ENCODE measurements at regions not wholly inside any gene's neighbourhood (a gene's known extent, or its start where the extent isn't known, plus 50 kb on each side); places are given as distances from the start of the nearest gene placed in this dataset.
"Not testable (repeated sequence)": the region's sequence is repeated elsewhere in the genome, so short reads cannot be mapped to it uniquely, and the experiment has no call there.

DNA sequence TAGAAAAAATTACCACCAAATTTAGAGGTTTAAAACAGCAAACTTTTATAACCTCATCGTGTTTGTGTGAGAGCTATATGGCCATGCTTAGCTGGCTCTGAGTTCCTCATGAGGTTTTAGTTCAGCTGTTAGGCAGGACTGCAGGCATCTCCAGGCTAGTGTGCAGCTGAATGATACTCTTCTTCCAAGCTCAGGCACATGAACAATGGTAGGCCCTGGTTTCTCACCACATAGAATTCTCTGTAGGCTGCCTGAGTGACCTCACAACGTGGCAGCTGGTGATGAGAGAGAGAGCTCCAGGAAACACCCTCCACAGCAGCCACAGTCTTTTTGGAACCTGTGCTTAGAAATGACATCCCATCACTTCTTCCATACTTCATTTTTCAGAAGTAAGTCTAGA is 540.6 kb upstream of the MIR17HG start:
- DNase-seq, result no peak
- in situ Hi-C loops (cut with HindIII; ENCODE audit: low pct_ligation_motif_present, low pct_unique_long_range_greater_than_20kb, low sequenced_read_pairs), result no loop called here

DNA sequence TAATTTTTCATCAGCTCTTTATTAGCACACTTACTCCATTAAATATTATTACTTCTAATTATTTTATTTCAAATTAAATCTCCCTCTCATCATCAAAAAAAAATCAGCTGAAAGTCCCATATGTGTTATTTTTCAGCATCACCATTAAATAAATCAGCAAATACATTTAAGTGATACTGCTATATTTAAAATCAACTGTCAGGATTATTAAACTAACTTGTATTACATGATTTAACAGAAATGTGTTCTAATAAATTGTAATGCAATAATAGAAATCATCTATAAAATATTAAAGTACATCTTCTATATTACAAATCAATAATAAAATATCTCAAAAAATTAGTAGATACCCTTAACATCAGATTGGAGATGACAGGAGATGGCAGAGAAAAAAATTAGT is 538.6 kb upstream of the MIR17HG start:
- DNase-seq, result no peak
- in situ Hi-C loops (cut with HindIII; ENCODE audit: low pct_ligation_motif_present, low pct_unique_long_range_greater_than_20kb, low sequenced_read_pairs), result no loop called here

DNA sequence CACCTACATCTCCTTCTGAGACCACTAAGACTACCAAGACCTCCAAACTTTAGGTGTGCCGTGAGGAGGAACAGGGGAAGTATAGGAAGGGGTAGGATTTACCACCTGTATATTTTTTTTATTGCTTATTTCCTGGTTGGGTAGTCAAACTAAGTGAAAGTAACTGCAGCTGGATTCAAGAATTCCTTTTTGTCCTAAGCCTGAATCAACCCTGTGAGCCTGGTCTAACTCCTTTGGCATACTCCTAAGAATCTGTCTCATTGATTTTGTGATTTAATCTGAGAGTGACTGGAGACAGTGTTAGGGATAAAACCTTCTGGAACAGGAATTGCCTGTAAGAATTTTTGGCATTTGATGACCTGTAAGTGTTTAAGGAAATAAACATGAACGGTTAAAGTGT is 523.5 kb upstream of the MIR17HG start:
- in situ Hi-C loops (cut with HindIII; ENCODE audit: low pct_ligation_motif_present, low pct_unique_long_range_greater_than_20kb, low sequenced_read_pairs), result no loop called here
- no peak for DNase-seq

DNA sequence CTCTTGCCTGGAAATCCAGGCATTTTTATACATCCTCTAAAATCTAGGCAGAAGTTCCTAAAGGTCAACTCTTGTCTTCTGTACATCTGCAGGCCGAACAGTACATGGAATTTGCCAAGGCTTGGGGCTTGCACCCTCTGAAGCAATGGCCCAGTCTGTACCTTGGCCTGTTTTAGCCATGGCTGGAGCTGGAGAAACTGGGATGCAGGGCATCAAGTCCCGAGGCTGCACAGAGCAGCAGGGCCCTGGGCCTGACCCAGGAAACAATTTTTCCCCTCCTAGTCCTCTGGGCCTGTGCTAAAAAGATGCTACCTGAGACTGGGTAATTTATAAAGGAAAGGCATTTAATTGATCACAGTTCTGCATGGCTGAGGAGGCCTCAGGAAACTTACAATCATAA is 520.8 kb upstream of the MIR17HG start:
- no peak for DNase-seq
- in situ Hi-C loops (cut with HindIII; ENCODE audit: low pct_ligation_motif_present, low pct_unique_long_range_greater_than_20kb, low sequenced_read_pairs), result no loop called here

DNA sequence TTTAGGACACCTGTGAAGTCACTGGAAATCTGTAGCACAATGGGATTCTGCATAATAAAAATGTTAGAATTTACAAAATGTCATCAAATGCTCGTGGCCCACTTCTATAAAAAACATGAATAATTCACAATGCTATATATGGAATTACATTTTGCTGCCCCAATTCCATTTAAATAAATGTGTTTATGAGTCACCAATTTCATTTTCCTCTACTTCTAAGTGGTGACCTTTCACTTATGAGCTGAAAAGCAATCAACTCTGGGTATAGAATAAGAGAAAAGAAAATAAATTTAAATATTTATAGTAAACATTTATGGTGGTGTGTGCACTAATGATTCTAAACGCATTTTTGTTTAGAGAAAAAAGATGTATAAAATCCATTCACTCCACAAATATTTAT is 516.7 kb upstream of the MIR17HG start:
- in situ Hi-C loops (cut with HindIII; ENCODE audit: low pct_ligation_motif_present, low pct_unique_long_range_greater_than_20kb, low sequenced_read_pairs), result no loop called here
- no peak for DNase-seq

DNA sequence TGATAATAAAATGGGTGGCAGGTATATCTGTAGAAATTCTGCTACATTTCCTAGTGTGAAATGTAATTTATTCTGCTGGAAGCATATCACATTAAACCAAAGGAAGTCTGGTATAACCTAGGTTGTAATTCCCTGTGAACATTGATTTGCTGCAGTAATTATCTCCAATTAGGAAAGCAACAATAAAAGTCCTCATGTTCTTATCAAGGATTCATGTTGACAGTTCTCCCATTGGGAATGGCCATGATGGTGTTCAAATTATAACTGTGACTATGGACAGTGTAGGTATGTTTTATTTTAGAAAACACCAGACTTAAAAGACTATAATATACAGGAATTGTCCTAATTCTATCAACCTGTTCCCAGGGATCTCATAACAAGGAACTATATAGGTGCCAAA is 513.5 kb upstream of the MIR17HG start:
- in situ Hi-C loops (cut with HindIII; ENCODE audit: low pct_ligation_motif_present, low pct_unique_long_range_greater_than_20kb, low sequenced_read_pairs), result no loop called here
- DNase-seq, result no peak

DNA sequence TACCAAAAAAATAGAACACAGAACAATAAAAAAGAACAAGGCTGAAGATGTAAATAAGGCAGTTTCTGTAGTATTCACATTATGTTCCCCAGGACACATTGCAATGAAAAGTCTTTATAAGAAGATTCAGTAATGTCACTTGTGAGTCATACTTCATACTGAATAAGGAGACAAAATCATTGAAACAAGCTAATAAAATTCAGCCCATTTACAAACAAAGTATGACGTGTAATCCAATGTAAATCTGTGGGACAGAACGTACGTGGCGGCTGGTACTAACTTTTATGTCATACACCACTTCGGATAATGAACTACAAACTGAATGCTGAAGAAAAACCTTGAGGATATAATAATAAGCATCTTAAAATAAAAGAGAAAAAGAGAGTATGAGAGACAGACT is 512.8 kb upstream of the MIR17HG start:
- in situ Hi-C loops (cut with HindIII; ENCODE audit: low pct_ligation_motif_present, low pct_unique_long_range_greater_than_20kb, low sequenced_read_pairs), result no loop called here
- no peak for DNase-seq

DNA sequence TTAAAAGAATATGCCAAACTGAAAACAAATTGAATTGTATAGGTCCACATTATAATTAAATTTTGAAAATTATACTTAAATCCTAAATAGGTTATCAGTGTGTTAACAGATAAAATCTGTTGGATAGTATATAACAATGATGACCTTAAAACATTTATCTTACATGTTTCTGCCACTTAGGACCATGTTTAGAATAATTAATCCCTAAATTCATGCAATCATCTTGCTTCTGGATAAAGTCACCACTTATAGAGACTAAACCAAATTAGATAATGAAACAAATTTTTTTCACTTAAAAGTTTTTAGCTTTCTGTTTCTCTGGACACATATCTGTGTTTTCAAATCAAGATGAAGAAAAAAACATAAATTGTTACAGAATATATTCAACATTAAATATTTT is 511.7 kb upstream of the MIR17HG start:
- in situ Hi-C loops (cut with HindIII; ENCODE audit: low pct_ligation_motif_present, low pct_unique_long_range_greater_than_20kb, low sequenced_read_pairs), result no loop called here
- DNase-seq, result no peak

DNA sequence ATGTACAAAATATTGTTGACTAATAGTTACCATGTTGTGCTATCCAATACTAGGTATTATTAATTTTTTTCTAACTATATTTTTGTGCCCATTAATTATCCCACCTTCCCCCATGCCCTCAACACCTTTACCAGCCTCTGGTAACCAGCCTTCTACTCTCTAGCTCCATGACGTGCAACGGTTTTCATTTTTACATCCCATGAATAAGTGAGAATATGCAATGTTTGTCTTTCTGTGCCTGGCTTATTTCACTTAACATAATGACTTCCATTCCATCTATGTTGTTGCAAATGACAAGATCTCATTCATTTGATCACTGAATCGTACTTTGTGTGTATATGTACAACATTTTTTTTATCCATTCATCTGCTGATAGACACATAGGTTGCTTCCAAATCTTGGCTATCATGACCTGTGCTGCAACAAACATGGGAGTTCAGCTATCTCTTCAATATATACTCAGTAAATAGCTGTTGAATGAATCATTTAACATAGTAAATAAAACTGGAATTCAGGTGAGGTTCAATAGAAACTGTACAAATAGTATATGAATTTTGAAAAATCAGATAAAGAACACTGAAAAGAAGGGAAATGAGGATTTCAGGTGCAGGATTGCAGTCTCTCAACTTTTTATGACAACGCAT is 509.0 kb upstream of the MIR17HG start:
- DNase-seq, result no peak

DNA sequence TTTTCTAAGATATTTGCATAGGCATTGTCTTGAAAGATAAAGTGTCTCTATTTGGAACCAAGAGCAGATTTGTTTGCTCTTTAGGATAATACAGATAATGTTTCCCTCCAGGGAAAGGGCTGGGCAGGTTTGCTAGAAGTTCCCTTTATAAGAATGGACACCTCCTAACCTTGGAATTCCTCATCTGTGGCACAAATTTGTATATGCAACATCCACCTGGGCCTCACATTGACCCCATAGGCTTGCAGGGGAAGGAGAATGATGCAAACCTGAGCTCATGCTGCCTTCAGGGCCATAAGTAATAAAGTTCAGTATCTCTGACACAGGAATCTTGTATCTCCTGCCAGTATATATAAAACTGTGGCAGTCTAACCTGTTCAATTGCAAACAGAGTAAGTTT is 508.4 kb upstream of the MIR17HG start:
- in situ Hi-C loops (cut with HindIII; ENCODE audit: low pct_ligation_motif_present, low pct_unique_long_range_greater_than_20kb, low sequenced_read_pairs), result no loop called here
- DNase-seq, result no peak

More for the DNA sequence above, 509.0 kb upstream of the MIR17HG start:
- in situ Hi-C loops (cut with HindIII; ENCODE audit: low pct_ligation_motif_present, low pct_unique_long_range_greater_than_20kb, low sequenced_read_pairs), result no loop called here

DNA sequence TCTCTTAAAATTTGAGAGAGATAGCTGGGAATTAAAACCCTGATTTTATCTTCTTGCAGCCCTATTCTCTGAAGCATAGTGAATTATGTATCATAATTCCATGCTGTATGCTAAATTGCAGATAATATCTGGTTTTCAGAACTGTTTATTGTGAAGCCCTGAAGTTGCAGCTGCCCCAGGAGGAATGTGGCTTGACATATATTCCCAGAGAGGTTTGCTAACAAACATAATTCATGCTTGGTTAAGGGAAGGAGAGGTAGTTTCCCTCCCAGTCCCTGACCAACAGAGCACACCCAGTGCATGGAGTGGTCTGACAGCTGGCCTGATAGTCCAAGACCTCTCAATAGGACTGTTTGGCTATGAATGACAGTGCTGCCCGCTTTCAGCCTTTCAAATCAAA is 500.6 kb upstream of the MIR17HG start:
- DNase-seq, result no peak
- in situ Hi-C loops (cut with HindIII; ENCODE audit: low pct_ligation_motif_present, low pct_unique_long_range_greater_than_20kb, low sequenced_read_pairs), result no loop called here

DNA sequence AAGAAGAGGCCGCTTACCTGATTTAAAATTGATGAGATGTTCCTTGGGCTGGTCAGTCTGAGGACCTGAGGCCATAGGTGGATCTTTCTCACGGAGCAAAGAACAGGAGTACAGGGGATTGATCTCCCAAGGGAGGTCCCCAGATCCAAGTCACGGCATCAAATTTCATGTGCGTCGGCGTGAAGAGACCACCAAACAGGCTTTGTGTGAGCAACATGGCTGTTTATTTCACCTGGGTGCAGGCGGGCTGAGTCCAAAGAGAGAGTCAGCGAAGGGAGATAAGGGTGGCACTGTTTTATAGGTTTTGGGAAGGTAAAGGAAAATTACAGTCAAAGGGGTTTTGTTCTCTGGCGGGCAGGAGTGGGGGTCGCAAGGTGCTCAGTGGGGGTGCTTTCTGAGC is 493.8 kb upstream of the MIR17HG start:
- in situ Hi-C loops (cut with HindIII; ENCODE audit: low pct_ligation_motif_present, low pct_unique_long_range_greater_than_20kb, low sequenced_read_pairs); DNase-seq: not testable (repeated sequence)

DNA sequence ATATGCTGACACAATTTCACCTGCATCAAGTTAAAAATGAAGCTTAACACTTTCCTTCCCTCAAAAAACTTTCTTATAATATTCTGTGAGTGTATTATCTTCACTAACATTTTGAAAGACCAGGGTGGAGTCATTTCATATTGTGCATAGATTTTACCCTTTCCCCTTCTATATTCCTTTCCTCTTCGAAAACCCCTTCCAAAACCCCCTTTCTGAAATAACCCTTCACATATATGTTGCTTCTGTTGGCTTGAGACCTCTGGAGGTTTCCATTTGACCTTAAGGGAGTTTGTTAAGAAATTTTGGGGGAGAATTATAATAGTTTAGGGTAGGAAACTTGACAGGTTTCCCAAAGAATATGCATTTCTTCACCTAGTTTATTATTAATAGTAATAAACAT is 489.6 kb upstream of the MIR17HG start:
- no peak for DNase-seq
- in situ Hi-C loops (cut with HindIII; ENCODE audit: low pct_ligation_motif_present, low pct_unique_long_range_greater_than_20kb, low sequenced_read_pairs), result no loop called here

DNA sequence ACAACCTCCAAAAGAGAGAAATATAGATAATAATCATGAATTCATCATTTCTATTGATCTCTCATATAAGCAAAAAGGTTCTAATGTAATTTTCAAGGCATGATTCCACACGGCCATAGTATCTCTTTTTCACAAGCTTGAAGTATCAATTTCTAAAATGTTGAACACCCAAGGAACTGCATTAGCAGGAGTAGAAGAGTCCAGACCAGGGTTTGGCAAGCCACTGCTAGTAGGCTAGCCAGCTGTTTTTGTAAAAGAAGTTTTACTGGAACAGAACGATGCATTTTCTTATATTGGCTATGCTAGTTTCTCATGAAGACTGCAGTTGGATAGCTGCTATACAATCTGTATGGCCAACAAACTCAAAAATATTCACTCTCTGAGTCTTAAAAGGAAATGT is 481.5 kb upstream of the MIR17HG start:
- in situ Hi-C loops (cut with HindIII; ENCODE audit: low pct_ligation_motif_present, low pct_unique_long_range_greater_than_20kb, low sequenced_read_pairs), result no loop called here
- DNase-seq, result no peak

DNA sequence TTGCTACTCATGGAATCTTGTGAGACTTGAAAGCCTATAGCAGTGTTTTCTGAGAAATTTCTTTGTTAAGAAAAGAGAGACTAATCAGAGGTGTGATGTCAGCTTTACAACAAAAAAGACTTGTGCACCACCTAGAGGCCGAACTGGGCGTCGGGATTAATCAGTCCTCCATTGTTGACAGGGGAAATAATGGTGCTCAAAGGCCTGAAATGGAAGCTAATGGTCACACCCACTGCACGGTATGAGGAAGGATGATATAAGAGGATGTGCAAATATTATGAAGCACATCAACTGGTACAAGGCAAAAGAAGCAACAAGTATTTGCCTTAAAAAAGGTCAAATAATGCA is 480.2 kb upstream of the MIR17HG start:
- in situ Hi-C loops (cut with HindIII; ENCODE audit: low pct_ligation_motif_present, low pct_unique_long_range_greater_than_20kb, low sequenced_read_pairs), result no loop called here
- DNase-seq, result peak; percentile 65

DNA sequence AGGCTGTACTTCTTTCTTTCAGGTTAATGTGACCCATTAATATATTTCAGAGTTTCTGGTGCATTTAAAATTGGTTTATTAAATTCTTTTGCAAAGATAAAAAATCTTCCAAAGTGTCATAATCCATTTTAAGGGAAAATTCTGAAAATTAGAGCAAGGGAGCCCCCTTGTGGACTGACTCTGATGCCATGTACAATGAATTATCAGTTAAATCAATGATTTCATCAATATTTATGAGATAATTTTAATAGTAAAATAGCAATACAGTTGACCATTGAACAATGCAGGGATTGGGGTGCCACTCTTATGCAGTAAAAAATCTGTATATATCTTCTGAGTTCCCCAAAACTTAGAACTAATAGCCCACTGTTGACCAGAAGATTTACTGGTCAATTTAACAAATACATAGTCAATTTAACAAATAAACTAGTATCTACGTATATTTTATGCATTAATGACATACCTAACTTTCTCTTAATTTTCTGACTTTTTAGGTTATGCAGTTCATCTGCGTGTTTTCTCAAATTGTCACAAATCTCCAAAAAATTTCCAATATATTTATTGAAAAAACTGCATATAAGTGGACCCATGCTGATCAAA is 479.1 kb upstream of the MIR17HG start:
- in situ Hi-C loops (cut with HindIII; ENCODE audit: low pct_ligation_motif_present, low pct_unique_long_range_greater_than_20kb, low sequenced_read_pairs), result no loop called here
- peak; percentile 33 for DNase-seq

DNA sequence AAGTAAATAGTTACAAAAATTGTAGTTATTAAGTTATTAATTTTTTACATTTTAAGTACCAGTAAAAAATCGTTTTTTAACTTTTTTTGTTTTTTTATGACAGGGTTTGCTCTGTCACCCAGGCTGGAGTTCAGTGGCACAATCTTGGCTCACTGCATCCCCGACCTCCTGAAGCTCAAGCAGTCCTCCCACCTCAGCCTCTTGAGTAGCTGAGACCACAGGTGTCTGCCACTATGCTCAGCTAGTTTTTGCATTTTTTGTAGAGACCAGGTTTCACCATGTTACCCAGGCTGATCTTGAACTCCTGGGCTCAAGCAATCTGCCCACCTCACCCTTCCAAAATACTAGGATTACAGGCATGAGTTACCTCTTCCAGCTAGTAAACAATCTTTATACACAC is 477.9 kb upstream of the MIR17HG start:
- no peak for DNase-seq
- in situ Hi-C loops (cut with HindIII; ENCODE audit: low pct_ligation_motif_present, low pct_unique_long_range_greater_than_20kb, low sequenced_read_pairs), result no loop called here

DNA sequence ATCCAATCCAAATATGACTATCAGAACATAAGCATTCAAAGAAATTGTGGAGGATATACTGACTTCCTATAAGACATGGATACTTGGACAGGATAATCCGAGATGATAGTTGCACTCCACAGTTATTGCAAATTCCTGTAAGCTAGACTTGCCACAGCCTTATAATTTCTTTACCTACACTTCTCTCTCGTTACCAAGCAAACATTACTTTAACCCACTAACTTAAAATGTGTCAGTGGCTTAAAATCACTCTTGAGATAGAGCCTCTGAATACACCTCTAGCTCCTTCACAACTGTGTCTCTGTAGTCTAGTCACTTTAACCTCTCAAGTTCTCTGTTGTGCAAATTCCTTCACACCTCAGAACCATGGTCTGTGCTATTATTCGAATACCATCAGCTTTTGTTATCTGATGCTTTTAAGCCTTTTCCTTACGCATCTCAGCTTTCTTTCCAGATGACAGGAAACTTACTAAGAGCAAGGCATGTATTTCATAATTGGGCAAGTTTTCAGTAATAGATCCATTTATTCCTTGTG is 474.9 kb upstream of the MIR17HG start:
- in situ Hi-C loops (cut with HindIII; ENCODE audit: low pct_ligation_motif_present, low pct_unique_long_range_greater_than_20kb, low sequenced_read_pairs), result no loop called here
- DNase-seq, result no peak

DNA sequence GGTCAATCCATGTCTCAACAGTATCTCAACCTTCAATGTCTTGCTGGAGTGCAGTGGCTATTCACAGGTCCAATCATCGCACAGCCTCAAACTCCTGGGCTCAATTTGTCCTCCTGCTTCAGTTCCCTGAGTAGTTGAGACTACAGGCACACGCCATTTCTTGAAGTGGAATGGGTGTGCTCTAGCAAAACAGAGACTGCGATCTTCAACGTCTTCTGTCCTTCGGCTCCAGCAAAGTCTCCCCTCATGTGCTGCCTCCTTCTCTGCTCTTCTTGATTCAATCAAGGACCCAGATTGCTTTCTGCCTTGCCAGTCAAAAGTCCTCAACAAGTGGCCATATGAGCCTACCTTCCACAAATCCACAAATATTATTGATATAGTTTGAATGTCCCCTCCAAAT is 466.7 kb upstream of the MIR17HG start:
- in situ Hi-C loops (cut with HindIII; ENCODE audit: low pct_ligation_motif_present, low pct_unique_long_range_greater_than_20kb, low sequenced_read_pairs), result no loop called here
- no peak for DNase-seq

DNA sequence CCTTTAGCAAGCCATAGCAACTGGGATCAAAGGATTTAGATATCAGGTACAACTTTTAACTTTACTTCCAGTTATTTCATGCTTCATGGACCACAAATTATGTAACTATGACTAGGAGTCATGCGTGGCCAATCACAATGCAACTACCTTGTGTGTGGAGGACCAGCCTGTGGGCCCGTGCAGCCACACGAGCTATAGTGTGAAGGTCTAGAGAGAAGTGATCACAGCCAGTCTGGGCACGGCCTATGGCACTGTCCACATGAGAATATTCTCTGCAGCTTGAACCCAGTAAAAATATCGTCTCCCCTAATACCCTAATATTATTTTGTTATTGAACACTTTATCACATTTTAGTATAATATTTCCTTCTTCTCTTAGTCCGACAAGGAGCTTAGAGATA is 464.9 kb upstream of the MIR17HG start:
- in situ Hi-C loops (cut with HindIII; ENCODE audit: low pct_ligation_motif_present, low pct_unique_long_range_greater_than_20kb, low sequenced_read_pairs), result no loop called here
- DNase-seq, result no peak

DNA sequence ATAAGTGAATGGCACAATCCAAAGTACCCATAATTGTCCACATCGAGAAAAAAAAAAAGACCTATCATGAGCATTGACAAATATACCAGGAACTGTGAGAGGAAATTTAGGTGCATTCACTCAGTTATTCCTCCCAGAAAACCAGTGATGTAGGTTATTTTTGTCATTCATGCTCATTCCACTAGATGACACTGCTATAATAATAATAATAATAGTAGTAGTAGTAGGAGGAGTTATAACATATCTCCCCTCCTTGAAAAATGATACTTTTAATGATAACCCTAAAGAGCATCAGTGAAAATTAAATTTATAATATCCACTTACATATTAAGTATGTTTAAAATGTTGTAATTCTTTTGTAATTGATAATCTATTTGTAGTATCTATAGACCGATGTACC is 463.9 kb upstream of the MIR17HG start:
- in situ Hi-C loops (cut with HindIII; ENCODE audit: low pct_ligation_motif_present, low pct_unique_long_range_greater_than_20kb, low sequenced_read_pairs), result no loop called here
- DNase-seq, result peak; percentile 8
